Endodermal cell (in vitro differentiated cells): ENCODE measurements at regions not wholly inside any gene's neighbourhood (a gene's known extent, or its start where the extent isn't known, plus 50 kb on each side); places are given as distances from the start of the nearest gene placed in this dataset.

Experiments used
- DNase-seq: peaks from one replicate; pipeline ENCODE4 v3.0.0-alpha.2; 2017
- H3K27ac ChIP-seq: 2 replicates; pipeline ENCODE4 v1.5.1; 2013; ENCODE audit warnings: mild to moderate bottlenecking, low read depth, low read length, moderate library complexity
- H3K27me3 ChIP-seq: 2 replicates; pipeline ENCODE4 v1.6.1; 2013; ENCODE audit warnings: mild to moderate bottlenecking, low read length, moderate library complexity; ENCODE audit not compliant: insufficient read depth, control insufficient read depth, poor library complexity, severe bottlenecking
- H3K36me3 ChIP-seq: 2 replicates; pipeline ENCODE4 v1.7.0; 2013; ENCODE audit warnings: mild to moderate bottlenecking, low read length, moderate library complexity; ENCODE audit not compliant: control insufficient read depth, insufficient read depth
- H3K4me1 ChIP-seq: one replicate; pipeline ENCODE4 v1.7.0; 2013; ENCODE audit warnings: low read length; ENCODE audit not compliant: control insufficient read depth, insufficient read depth
- H3K4me3 ChIP-seq: 2 replicates; pipeline ENCODE4 v1.5.1; 2013; ENCODE audit warnings: mild to moderate bottlenecking, low read length, moderate library complexity
- H3K9ac ChIP-seq: 2 replicates; pipeline ENCODE4 v1.6.1; 2013; ENCODE audit warnings: mild to moderate bottlenecking, low read length, moderate library complexity; ENCODE audit not compliant: poor library complexity, severe bottlenecking; ENCODE audit errors: extremely low read depth
- H3K9me3 ChIP-seq: 2 replicates; pipeline ENCODE4 v1.6.1; 2013; ENCODE audit warnings: mild to moderate bottlenecking, low read length, moderate library complexity; ENCODE audit not compliant: control insufficient read depth
- H3K27ac Mint-ChIP-seq: 2 replicates; pipeline ENCODE4 v1.8.0; 2020; ENCODE audit warnings: mixed read lengths
- H3K27me3 Mint-ChIP-seq: 2 replicates; pipeline ENCODE4 v1.8.0; 2021; ENCODE audit warnings: mild to moderate bottlenecking, mixed read lengths; ENCODE audit not compliant: insufficient read depth
- H3K36me3 Mint-ChIP-seq: 2 replicates; pipeline ENCODE4 v1.8.0; 2020; ENCODE audit warnings: low read depth, mixed read lengths
- H3K4me1 Mint-ChIP-seq: 2 replicates; pipeline ENCODE4 v1.8.0; 2020; ENCODE audit warnings: mixed read lengths
- H3K4me3 Mint-ChIP-seq: 2 replicates; pipeline ENCODE4 v1.8.0; 2020; ENCODE audit warnings: mild to moderate bottlenecking, moderate library complexity, mixed read lengths
- H3K9me3 Mint-ChIP-seq: 2 replicates; pipeline ENCODE4 v1.8.0; 2020; ENCODE audit warnings: mild to moderate bottlenecking, mixed read lengths
- CTCF ChIP-seq: fragments of 200-600 bp; sonication (generic); conservative IDR thresholded peaks from 2 replicates; pipeline ENCODE4 v1.5.0; 2021; ENCODE audit warnings: antibody characterized with exemption, mild to moderate bottlenecking
- WGBS, 2 experiments: methylation state at CpG; one replicate each; pipeline versions ENCODE4 v1.1.5 to v1.1.7; 2013; ENCODE audit warnings: missing lambda C conversion rate in 2 of 2, mixed read lengths in 1 of 2; ENCODE audit not compliant: insufficient coverage in 1 of 2, insufficient read length in 1 of 2; 5-methylcytosine and 5-hydroxymethylcytosine counted together

- H3K9ac ChIP-seq = no peak overlapping the region
- H3K4me3 ChIP-seq = no peak overlapping the region
- no peaks in the 10 kb centered on the region for H3K4me1 Mint-ChIP-seq
- no peak overlapping the region for H3K27ac Mint-ChIP-seq
- WGBS, 2 experiments = 86 to 89% methylated on average over 2 to 4 of the region's 4 CpGs
- H3K9me3 ChIP-seq = no peaks in the 10 kb centered on the region
- no peak for DNase-seq
- H3K4me1 ChIP-seq = no peaks in the 10 kb centered on the region
- no peak overlapping the region for H3K4me3 Mint-ChIP-seq
- no peaks in the 10 kb centered on the region for H3K36me3 ChIP-seq
- H3K27me3 Mint-ChIP-seq = peaks cover 6% of the 10 kb centered on the region
- H3K9me3 Mint-ChIP-seq = no peaks in the 10 kb centered on the region
- no peaks in the 10 kb centered on the region for H3K27me3 ChIP-seq
- H3K36me3 Mint-ChIP-seq = no peaks in the 10 kb centered on the region
- TF ChIP-seq CTCF = no peak
- no peak overlapping the region for H3K27ac ChIP-seq
Measured at GRCh38 chr1:200267458-200267857, 142.4 kb downstream of the ZNF281 start.

- Mint-ChIP-seq H3K4me1 (no peaks in the 10 kb centered on the region), H3K36me3 (no peaks in the 10 kb centered on the region), H3K9me3 (no peaks in the 10 kb centered on the region), H3K27ac (no peak overlapping the region), H3K4me3 (no peak overlapping the region), H3K27me3 (peaks cover 6% of the 10 kb centered on the region)
- 98% methylated on average over 3 of the region's 3 CpGs; no CpG with 5 or more reads in 1 of the 2 experiments for WGBS, 2 experiments
- TF ChIP-seq CTCF = no peak
- no peaks in the 10 kb centered on the region for H3K27me3 ChIP-seq
- no peaks in the 10 kb centered on the region for H3K4me1 ChIP-seq
- no peaks in the 10 kb centered on the region for H3K36me3 ChIP-seq
- no peak overlapping the region for H3K27ac ChIP-seq
- H3K9ac ChIP-seq = no peak overlapping the region
- DNase-seq = no peak
- no peak overlapping the region for H3K4me3 ChIP-seq
- no peaks in the 10 kb centered on the region for H3K9me3 ChIP-seq
Measured at GRCh38 chr1:200266871-200267270, 143.0 kb downstream of the ZNF281 start.

- no peak overlapping the region for H3K4me3 Mint-ChIP-seq
- H3K27me3 Mint-ChIP-seq = peaks cover 6% of the 10 kb centered on the region
- H3K27ac Mint-ChIP-seq = no peak overlapping the region
- Histone ChIP-seq H3K9me3 (no peaks in the 10 kb centered on the region), H3K27me3 (no peaks in the 10 kb centered on the region), H3K9ac (no peak overlapping the region), H3K27ac (no peak overlapping the region), H3K36me3 (no peaks in the 10 kb centered on the region), H3K4me1 (no peaks in the 10 kb centered on the region), H3K4me3 (no peak overlapping the region)
- no peak for TF ChIP-seq CTCF
- WGBS, 2 experiments = 86 to 100% methylated on average over 2 to 5 of the region's 5 CpGs
- H3K36me3 Mint-ChIP-seq = no peaks in the 10 kb centered on the region
- DNase-seq = no peak
- no peaks in the 10 kb centered on the region for H3K4me1 Mint-ChIP-seq
- H3K9me3 Mint-ChIP-seq = no peaks in the 10 kb centered on the region
Measured at GRCh38 chr1:200265881-200266280, 144.0 kb downstream of the ZNF281 start.
